ENCODE measurements at regions not wholly inside any gene's neighbourhood (a gene's known extent, or its start where the extent isn't known, plus 50 kb on each side); places are given as distances from the start of the nearest gene placed in this dataset.

DNA sequence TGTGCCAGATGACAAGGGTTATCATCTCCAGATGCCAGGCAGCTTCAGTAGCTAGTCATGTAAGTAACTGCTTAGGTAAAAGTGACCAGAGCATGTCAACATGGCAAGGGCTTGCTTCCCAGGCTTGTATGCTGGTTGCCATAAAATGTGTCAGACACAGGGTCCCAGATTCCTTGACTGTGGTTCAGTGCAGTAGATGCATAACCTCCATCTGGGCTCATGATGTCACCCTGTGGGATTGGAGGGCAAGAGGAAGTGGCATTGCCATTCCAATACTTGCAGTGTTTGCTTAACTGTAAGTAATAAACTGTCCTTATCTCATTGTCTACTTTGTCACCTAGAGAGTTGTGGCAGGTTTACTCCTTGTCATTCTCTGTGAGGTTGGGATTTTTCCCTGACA, 226.8 kb downstream of the PCDH17 start:
- TF ChIP-seq, protein P1, sequence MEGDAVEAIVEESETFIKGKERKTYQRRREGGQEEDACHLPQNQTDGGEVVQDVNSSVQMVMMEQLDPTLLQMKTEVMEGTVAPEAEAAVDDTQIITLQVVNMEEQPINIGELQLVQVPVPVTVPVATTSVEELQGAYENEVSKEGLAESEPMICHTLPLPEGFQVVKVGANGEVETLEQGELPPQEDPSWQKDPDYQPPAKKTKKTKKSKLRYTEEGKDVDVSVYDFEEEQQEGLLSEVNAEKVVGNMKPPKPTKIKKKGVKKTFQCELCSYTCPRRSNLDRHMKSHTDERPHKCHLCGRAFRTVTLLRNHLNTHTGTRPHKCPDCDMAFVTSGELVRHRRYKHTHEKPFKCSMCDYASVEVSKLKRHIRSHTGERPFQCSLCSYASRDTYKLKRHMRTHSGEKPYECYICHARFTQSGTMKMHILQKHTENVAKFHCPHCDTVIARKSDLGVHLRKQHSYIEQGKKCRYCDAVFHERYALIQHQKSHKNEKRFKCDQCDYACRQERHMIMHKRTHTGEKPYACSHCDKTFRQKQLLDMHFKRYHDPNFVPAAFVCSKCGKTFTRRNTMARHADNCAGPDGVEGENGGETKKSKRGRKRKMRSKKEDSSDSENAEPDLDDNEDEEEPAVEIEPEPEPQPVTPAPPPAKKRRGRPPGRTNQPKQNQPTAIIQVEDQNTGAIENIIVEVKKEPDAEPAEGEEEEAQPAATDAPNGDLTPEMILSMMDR (IDR thresholded peaks at IDR 0.05; ENCODE audit: insufficient read depth, low read depth, low read length): no peak
- no peak for TF ChIP-seq EZH2 (IDR thresholded peaks at IDR 0.05; ENCODE audit: insufficient read depth, low read length)
